ENCODE measurements at regions not wholly inside any gene's neighbourhood (a gene's known extent, or its start where the extent isn't known, plus 50 kb on each side); places are given as distances from the start of the nearest gene placed in this dataset.

DNA sequence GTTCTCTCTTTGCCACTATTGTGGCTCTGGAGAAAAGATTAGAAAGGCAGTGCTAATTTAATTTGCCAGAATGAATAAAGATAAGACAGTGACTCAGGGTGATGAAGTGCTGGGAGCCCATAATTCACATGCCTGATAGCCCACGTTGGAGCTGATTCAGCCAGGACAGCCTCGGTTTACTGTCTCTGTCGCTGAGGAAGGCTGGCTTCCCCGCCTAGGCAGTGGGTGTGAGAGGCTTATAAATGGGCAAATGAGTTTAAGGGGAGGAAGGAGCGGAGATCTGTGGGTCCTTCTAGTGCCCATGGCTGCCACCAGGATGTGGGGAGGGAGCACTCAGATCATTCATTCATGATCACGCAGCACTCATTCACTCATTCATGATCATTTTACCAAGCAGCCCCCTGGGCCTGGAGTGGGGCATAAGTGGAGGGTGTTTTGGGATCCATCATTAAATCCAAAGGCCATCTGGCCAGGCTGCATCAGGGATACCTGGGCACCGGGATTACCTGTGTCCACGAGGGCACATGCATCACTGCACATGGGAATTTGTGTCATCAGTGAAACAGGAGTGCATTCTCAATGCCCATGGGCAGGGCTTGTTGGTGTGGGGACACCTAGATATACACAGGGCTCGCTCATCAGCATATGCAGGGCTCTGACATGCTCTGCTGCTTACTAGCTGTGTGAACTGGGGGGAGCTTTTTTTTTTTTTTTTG lies 315.4 kb downstream of the MATN1 start:
- Histone ChIP-seq H3K27me3 (ENCODE audit: control insufficient read depth in 1 of 2, insufficient read depth in 2 of 2, low read length in 2 of 2) (peaks cover 10 to 31% of the 10 kb centered on the region in 2 donors), H3K9me3 (ENCODE audit: control insufficient read depth in 2 of 2, low read length in 2 of 2) (no peaks in the 10 kb centered on the region), H3K27ac (ENCODE audit: low read length) (no peak overlapping the region), H3K9ac (ENCODE audit: low read length in 2 of 2) (no peak overlapping the region), H3K4me1 (ENCODE audit: control insufficient read depth, insufficient read depth, low read length) (no peaks in the 10 kb centered on the region), H3K36me3 (ENCODE audit: control insufficient read depth in 2 of 2, insufficient read depth in 2 of 2, low read length in 2 of 2) (no peaks in the 10 kb centered on the region), H3K4me3 (ENCODE audit: low read length in 2 of 2) (no peak overlapping the region)

DNA sequence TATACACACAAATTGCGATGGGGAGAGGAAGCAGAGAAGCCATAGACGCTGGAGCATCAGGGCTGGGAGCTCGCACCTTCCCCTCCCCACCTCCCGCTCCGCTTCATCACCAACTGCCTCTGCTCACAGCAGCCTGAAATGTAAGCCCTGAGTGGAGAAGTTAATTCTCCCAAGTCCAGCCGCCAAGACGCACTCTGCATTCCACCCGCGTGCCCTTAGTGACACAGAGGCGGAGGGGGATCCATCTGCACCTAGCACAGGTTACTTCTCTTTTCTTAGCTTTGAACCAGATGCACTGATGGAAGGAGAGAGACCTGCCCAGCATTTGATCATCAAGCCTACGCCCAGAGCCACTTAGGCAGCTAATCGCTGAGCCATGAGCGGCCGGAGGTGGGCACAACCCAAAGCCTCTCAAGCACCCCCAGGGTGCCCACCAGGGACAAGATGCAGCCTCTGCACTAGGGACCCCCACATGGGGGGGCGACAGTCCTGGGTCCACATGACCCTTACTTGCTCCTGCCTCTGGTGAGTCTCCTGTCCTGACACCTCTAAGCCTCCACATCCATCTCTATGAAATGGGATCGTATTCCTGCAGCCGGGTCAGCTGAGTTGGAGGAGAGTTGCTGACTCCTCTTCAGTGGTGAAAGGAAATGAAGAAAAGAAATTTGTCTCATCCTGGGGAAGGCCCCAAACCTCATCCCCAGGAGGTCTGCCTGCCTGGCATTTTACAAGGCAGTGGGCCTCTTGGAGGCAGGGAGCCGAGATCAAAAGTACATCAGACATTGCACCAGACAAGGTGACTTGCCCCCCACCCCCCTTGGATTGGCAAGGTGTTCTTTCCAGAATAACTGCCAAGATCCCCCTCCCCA lies 316.2 kb downstream of the MATN1 start:
- H3K4me3 ChIP-seq (ENCODE audit: low read length in 2 of 2), result no peak overlapping the region
- peaks cover 10 to 27% of the 10 kb centered on the region in 2 donors for H3K27me3 ChIP-seq (ENCODE audit: control insufficient read depth in 1 of 2, insufficient read depth in 2 of 2, low read length in 2 of 2)
- no peaks in the 10 kb centered on the region for H3K9me3 ChIP-seq (ENCODE audit: control insufficient read depth in 2 of 2, low read length in 2 of 2)
- no peaks in the 10 kb centered on the region for H3K4me1 ChIP-seq (ENCODE audit: control insufficient read depth, insufficient read depth, low read length)
- H3K9ac ChIP-seq (ENCODE audit: low read length in 2 of 2), result no peak overlapping the region
- H3K27ac ChIP-seq (ENCODE audit: low read length), result no peak overlapping the region
- H3K36me3 ChIP-seq (ENCODE audit: control insufficient read depth in 2 of 2, insufficient read depth in 2 of 2, low read length in 2 of 2), result no peaks in the 10 kb centered on the region

DNA sequence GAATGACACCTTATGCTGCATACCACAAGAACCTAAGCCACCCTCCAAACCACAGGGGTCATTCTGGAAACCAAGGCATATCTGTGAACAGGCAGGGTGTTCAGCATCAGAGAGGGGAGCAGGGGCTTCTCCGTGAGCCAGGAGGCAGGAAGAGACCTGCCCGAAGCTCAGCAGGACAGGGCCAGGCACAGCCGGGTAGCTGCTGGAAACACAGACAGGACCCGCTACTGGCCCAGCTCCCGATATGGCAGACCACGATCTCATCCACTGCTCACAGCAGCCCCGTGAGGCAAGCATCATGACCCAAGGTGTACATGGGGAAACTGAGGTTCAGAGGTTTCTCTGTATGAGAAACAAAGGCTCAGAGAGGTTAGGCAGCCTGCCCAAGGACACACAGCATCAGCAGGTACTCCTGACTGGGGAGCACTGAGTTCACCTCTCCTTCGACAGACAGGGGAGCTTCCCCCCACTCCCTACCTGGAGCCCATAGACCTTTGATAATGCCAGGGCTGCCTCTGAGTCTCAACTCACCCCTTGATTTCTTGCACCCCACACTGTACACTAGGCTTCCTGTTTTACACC lies 317.7 kb downstream of the MATN1 start:
- Histone ChIP-seq H3K27me3 (ENCODE audit: control insufficient read depth in 1 of 2, insufficient read depth in 2 of 2, low read length in 2 of 2) (peaks cover 7 to 21% of the 10 kb centered on the region in 2 donors), H3K4me1 (ENCODE audit: control insufficient read depth, insufficient read depth, low read length) (no peaks in the 10 kb centered on the region), H3K36me3 (ENCODE audit: control insufficient read depth in 2 of 2, insufficient read depth in 2 of 2, low read length in 2 of 2) (no peaks in the 10 kb centered on the region)

DNA sequence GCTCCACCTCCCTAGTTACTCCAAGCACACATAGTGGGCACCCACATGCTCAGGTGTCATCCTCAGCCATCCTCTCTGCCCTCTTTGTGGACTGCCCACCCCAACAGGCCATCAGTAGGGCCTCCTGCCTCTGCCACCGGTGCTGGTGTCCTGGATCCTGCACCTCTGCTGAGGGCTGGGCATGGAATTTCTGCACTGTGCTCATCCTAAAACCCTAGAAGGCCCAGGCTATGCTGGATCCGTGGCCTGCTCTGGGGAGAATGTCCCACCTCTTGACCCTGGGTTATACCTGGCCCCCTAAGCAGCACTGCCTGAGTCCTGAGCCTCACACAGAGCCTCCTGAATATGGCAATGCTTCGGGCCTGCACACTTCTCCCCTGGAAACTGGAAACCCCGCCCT lies 318.3 kb downstream of the MATN1 start:
- Histone ChIP-seq H3K4me1 (ENCODE audit: control insufficient read depth, insufficient read depth, low read length) (no peaks in the 10 kb centered on the region), H3K36me3 (ENCODE audit: control insufficient read depth in 2 of 2, insufficient read depth in 2 of 2, low read length in 2 of 2) (no peaks in the 10 kb centered on the region), H3K9me3 (ENCODE audit: control insufficient read depth in 2 of 2, low read length in 2 of 2) (no peaks in the 10 kb centered on the region), H3K27me3 (ENCODE audit: control insufficient read depth in 1 of 2, insufficient read depth in 2 of 2, low read length in 2 of 2) (peaks cover 7 to 21% of the 10 kb centered on the region in 2 donors), H3K9ac (ENCODE audit: low read length in 2 of 2) (no peak overlapping the region), H3K27ac (ENCODE audit: low read length) (no peak overlapping the region), H3K4me3 (ENCODE audit: low read length in 2 of 2) (no peak overlapping the region)

More for the DNA sequence above, 317.7 kb downstream of the MATN1 start:
- Histone ChIP-seq H3K9me3 (ENCODE audit: control insufficient read depth in 2 of 2, low read length in 2 of 2) (no peaks in the 10 kb centered on the region), H3K9ac (ENCODE audit: low read length in 2 of 2) (no peak overlapping the region), H3K4me3 (ENCODE audit: low read length in 2 of 2) (no peak overlapping the region), H3K27ac (ENCODE audit: low read length) (no peak overlapping the region)

DNA sequence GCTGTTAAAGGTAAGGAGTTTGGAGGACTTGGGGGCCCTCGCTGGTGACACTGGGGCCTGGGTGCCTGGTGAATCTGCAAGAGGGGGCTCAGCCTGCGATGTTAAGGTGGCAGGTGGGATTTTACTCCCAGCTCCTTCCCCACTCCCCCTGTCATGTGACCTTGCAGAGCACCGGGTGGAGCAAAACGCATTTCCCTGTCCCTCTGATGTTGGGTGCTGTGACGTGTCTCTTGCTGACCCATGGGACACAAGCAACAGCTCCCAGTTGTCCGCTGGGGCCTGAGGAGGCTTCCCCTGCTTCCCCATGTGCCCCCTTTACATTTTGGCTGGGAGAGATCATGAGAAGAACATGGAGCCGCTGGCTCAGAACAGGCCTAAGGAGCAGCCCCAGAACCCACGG lies 319.0 kb downstream of the MATN1 start:
- H3K27me3 ChIP-seq (ENCODE audit: control insufficient read depth in 1 of 2, insufficient read depth in 2 of 2, low read length in 2 of 2), result peaks cover 7 to 18% of the 10 kb centered on the region in 2 donors
- no peak overlapping the region for H3K4me3 ChIP-seq (ENCODE audit: low read length in 2 of 2)
- no peaks in the 10 kb centered on the region for H3K4me1 ChIP-seq (ENCODE audit: control insufficient read depth, insufficient read depth, low read length)
- no peak overlapping the region for H3K9ac ChIP-seq (ENCODE audit: low read length in 2 of 2)
- no peaks in the 10 kb centered on the region for H3K36me3 ChIP-seq (ENCODE audit: control insufficient read depth in 2 of 2, insufficient read depth in 2 of 2, low read length in 2 of 2)
- H3K27ac ChIP-seq (ENCODE audit: low read length), result no peak overlapping the region
- no peaks in the 10 kb centered on the region for H3K9me3 ChIP-seq (ENCODE audit: control insufficient read depth in 2 of 2, low read length in 2 of 2)

DNA sequence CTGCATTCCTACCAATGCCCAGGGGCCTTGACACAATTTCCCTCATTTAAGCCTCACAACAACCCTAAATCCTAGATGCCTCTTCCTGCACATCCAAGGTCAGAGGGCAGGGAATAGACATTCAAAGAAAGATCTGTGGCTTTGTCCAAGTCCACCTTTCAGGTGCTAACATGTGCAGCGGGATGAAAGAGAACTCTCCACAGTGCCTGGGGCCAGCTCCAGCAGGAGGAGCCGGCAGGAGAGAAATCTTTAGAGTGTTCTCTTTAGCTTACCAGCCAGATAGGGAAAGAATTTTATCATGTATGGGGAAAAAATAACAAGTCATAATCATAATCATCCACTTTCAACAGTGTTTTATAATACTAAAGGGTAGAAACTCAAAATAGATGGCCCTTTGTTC lies 319.7 kb downstream of the MATN1 start:
- no peak overlapping the region for H3K9ac ChIP-seq (ENCODE audit: low read length in 2 of 2)
- H3K27ac ChIP-seq (ENCODE audit: low read length), result no peak overlapping the region
- H3K4me1 ChIP-seq (ENCODE audit: control insufficient read depth, insufficient read depth, low read length), result no peaks in the 10 kb centered on the region
- H3K27me3 ChIP-seq (ENCODE audit: control insufficient read depth in 1 of 2, insufficient read depth in 2 of 2, low read length in 2 of 2), result peaks cover 4 to 17% of the 10 kb centered on the region in 2 donors
- no peak overlapping the region for H3K4me3 ChIP-seq (ENCODE audit: low read length in 2 of 2)
- H3K9me3 ChIP-seq (ENCODE audit: control insufficient read depth in 2 of 2, low read length in 2 of 2), result no peaks in the 10 kb centered on the region
- H3K36me3 ChIP-seq (ENCODE audit: control insufficient read depth in 2 of 2, insufficient read depth in 2 of 2, low read length in 2 of 2), result no peaks in the 10 kb centered on the region

DNA sequence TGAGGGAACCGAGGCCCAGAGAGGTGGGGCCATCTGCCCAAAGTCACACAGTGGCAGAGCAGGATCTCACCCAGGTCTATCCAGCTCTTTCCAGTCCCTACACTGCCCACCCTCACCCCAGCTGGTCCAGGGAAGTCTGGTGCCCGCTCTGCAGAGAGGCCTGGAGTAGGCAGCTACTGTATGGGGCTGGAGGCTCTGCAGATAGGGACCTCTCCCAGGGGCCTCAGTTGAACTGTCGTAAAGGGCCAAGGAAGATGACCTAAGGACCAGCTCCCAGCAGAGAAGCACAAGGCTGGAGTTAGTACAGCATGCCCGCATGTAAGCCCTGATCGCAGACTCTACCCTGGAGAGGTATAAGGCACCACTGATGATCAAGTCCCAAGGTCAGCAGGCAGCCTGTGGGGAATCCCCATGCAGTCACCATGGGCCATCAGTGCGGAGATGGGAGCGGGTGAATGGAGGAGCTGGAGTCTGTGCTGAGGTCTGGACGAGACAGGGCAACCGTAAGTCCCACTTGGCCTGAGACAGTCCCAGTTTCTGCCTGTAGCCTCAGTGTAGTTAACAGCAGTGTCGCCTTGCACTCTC lies 320.2 kb downstream of the MATN1 start:
- Histone ChIP-seq H3K36me3 (ENCODE audit: control insufficient read depth in 2 of 2, insufficient read depth in 2 of 2, low read length in 2 of 2) (no peaks in the 10 kb centered on the region), H3K27ac (ENCODE audit: low read length) (no peak overlapping the region), H3K27me3 (ENCODE audit: control insufficient read depth in 1 of 2, insufficient read depth in 2 of 2, low read length in 2 of 2) (peaks cover 4 to 15% of the 10 kb centered on the region in 2 donors), H3K4me1 (ENCODE audit: control insufficient read depth, insufficient read depth, low read length) (no peaks in the 10 kb centered on the region), H3K9me3 (ENCODE audit: control insufficient read depth in 2 of 2, low read length in 2 of 2) (no peaks in the 10 kb centered on the region), H3K9ac (ENCODE audit: low read length in 2 of 2) (no peak overlapping the region), H3K4me3 (ENCODE audit: low read length in 2 of 2) (no peak overlapping the region)

DNA sequence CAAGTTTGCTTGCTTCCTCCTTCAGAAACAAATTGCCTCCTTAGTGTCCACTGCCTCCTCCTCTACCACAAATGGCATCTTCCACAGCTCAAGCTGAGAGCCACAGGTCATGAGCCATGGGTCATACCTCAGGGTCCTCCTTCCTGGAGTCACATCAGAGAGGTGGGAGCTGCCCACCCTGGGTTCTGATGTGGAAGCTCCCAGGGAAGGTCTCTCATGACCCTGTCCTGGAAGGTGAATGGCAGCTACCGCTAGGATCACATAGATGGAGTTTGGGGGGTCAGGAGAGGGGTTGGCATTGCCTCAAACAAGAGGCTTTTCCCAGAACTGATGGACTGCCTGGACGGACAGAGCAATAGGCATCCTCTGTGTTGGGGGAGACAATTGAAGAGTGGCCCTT lies 321.4 kb downstream of the MATN1 start:
- Histone ChIP-seq H3K4me3 (ENCODE audit: low read length in 2 of 2) (no peak overlapping the region), H3K36me3 (ENCODE audit: control insufficient read depth in 2 of 2, insufficient read depth in 2 of 2, low read length in 2 of 2) (no peaks in the 10 kb centered on the region), H3K9ac (ENCODE audit: low read length in 2 of 2) (no peak overlapping the region), H3K27me3 (ENCODE audit: control insufficient read depth in 1 of 2, insufficient read depth in 2 of 2, low read length in 2 of 2) (peaks cover 0 to 16% of the 10 kb centered on the region in 2 donors), H3K9me3 (ENCODE audit: control insufficient read depth in 2 of 2, low read length in 2 of 2) (no peaks in the 10 kb centered on the region), H3K27ac (ENCODE audit: low read length) (no peak overlapping the region), H3K4me1 (ENCODE audit: control insufficient read depth, insufficient read depth, low read length) (no peaks in the 10 kb centered on the region)

DNA sequence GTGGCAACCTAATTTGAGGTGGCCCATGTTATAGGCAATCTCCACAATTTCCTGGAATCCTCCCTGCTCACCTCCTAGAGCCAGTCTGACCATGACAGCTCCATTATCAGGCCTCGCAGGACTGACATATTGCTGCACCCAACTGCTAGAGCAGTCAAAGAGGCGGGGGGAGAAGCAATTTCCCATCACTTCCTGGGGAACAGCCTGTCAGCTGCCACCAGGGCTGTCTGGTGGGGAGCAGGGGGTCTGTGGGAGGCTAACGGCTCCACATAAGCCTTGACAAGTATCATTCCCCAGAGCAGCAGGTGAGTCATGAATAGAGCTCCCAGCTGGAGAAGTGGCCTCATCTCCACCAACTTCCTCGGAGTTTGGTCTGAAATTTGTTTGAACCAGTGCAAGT lies 322.9 kb downstream of the MATN1 start:
- no peaks in the 10 kb centered on the region for H3K4me1 ChIP-seq (ENCODE audit: control insufficient read depth, insufficient read depth, low read length)
- H3K27ac ChIP-seq (ENCODE audit: low read length), result no peak overlapping the region
- peaks cover 0 to 11% of the 10 kb centered on the region in 2 donors for H3K27me3 ChIP-seq (ENCODE audit: control insufficient read depth in 1 of 2, insufficient read depth in 2 of 2, low read length in 2 of 2)
- H3K4me3 ChIP-seq (ENCODE audit: low read length in 2 of 2), result no peak overlapping the region
- no peak overlapping the region for H3K9ac ChIP-seq (ENCODE audit: low read length in 2 of 2)
- no peaks in the 10 kb centered on the region for H3K9me3 ChIP-seq (ENCODE audit: control insufficient read depth in 2 of 2, low read length in 2 of 2)
- no peaks in the 10 kb centered on the region for H3K36me3 ChIP-seq (ENCODE audit: control insufficient read depth in 2 of 2, insufficient read depth in 2 of 2, low read length in 2 of 2)

DNA sequence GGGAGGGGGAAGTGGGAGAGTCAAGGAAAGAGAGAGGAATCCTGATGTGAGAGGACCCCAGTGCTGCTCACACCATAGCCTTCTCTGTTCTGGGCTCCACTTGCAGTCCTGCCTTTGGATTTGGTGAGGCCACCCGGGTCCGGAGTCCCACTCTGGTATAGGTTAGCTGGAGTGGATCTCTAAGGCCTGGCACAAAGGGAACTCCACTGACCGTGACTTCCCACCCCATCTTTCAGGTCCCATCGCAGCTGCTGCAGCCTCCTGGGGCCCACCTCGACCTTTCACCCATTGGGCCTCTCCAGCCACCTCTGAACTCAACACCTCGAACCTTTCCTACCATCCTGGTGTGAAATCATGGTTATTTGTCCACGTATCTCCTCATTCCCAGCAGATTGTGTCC lies 324.4 kb downstream of the MATN1 start:
- H3K4me1 ChIP-seq (ENCODE audit: control insufficient read depth, insufficient read depth, low read length), result no peaks in the 10 kb centered on the region
- H3K4me3 ChIP-seq (ENCODE audit: low read length in 2 of 2), result no peak overlapping the region
- no peaks in the 10 kb centered on the region for H3K36me3 ChIP-seq (ENCODE audit: control insufficient read depth in 2 of 2, insufficient read depth in 2 of 2, low read length in 2 of 2)
- no peak overlapping the region for H3K27ac ChIP-seq (ENCODE audit: low read length)
- peaks cover 0 to 9% of the 10 kb centered on the region in 2 donors for H3K27me3 ChIP-seq (ENCODE audit: control insufficient read depth in 1 of 2, insufficient read depth in 2 of 2, low read length in 2 of 2)
- H3K9ac ChIP-seq (ENCODE audit: low read length in 2 of 2), result no peak overlapping the region
- H3K9me3 ChIP-seq (ENCODE audit: control insufficient read depth in 2 of 2, low read length in 2 of 2), result no peaks in the 10 kb centered on the region
